CD14-positive monocyte (primary cell): ENCODE measurements at regions not wholly inside any gene's neighbourhood (a gene's known extent, or its start where the extent isn't known, plus 50 kb on each side); places are given as distances from the start of the nearest gene placed in this dataset.
"Not testable (repeated sequence)": the region's sequence is repeated elsewhere in the genome, so short reads cannot be mapped to it uniquely, and the experiment has no call there.

Experiments used
- DNase-seq, 3 donors: peaks; one replicate each; pipeline ENCODE4 v3.0.0-alpha.2; 2011 to 2022
- H2AFZ ChIP-seq: 2 replicates; pipeline ENCODE4 v1.6.0; 2012; ENCODE audit warnings: mild to moderate bottlenecking, low read depth, low read length, inconsistent platforms; ENCODE audit not compliant: insufficient read depth, poor library complexity, severe bottlenecking
- H3K27ac ChIP-seq, 2 donors: 1 replicate in 1 of 2; 2 replicates in 1 of 2; pipeline ENCODE4 v1.5.1; 2012 to 2013; ENCODE audit warnings: low read length in 2 of 2, control low read depth in 1 of 2, inconsistent platforms in 1 of 2, low read depth in 1 of 2, mild to moderate bottlenecking in 1 of 2
- H3K27me3 ChIP-seq, 2 donors: one replicate each; pipeline versions ENCODE4 v1.6.0 to v1.6.1; 2011 to 2013; ENCODE audit warnings: low read length in 2 of 2; ENCODE audit not compliant: control insufficient read depth in 2 of 2, insufficient read depth in 2 of 2
- H3K36me3 ChIP-seq, 2 donors: replicated peaks in 1 of 2; 1 replicate in 1 of 2; 2 replicates in 1 of 2; pipeline versions ENCODE4 v1.5.1 to v1.6.1; 2012 to 2013; ENCODE audit warnings: low read length in 2 of 2, control low read depth in 1 of 2, inconsistent platforms in 1 of 2, mild to moderate bottlenecking in 1 of 2; ENCODE audit not compliant: insufficient read depth in 2 of 2, control insufficient read depth in 1 of 2
- H3K4me1 ChIP-seq, 2 donors: 1 replicate in 1 of 2; 2 replicates in 1 of 2; pipeline versions ENCODE4 v1.5.1 to v1.6.1; 2012 to 2013; ENCODE audit warnings: low read length in 2 of 2, control low read depth in 1 of 2, inconsistent platforms in 1 of 2, mild to moderate bottlenecking in 1 of 2, moderate library complexity in 1 of 2; ENCODE audit not compliant: insufficient read depth in 2 of 2, control insufficient read depth in 1 of 2
- H3K4me2 ChIP-seq: replicated peaks from 2 replicates; pipeline ENCODE3; 2012; ENCODE audit warnings: low read length, moderate library complexity, mild to moderate bottlenecking; ENCODE audit not compliant: poor library complexity, severe bottlenecking; ENCODE audit errors: extremely low read depth
- H3K4me3 ChIP-seq, 3 experiments: fragments of 200-600 bp in 1 of 3; sonication (generic) in 1 of 3; replicated peaks in 1 of 3; 1 replicate in 2 of 3; 2 replicates in 1 of 3; pipeline ENCODE4 v1.5.1; 2011 to 2013; ENCODE audit warnings: low read length in 3 of 3, mild to moderate bottlenecking in 3 of 3, control low read depth in 2 of 3, low read depth in 2 of 3, inconsistent platforms in 1 of 3, moderate library complexity in 1 of 3
- H3K79me2 ChIP-seq: 2 replicates; pipeline ENCODE4 v1.6.0; 2012; ENCODE audit warnings: mild to moderate bottlenecking, control low read depth, inconsistent platforms, low read length, moderate library complexity; ENCODE audit not compliant: insufficient read depth
- H3K9ac ChIP-seq: 2 replicates; pipeline ENCODE4 v1.6.0; 2017; ENCODE audit warnings: low read length, mild to moderate bottlenecking; ENCODE audit not compliant: insufficient read depth, poor library complexity, severe bottlenecking
- H3K9me3 ChIP-seq, 2 donors: replicated peaks in 1 of 2; 1 replicate in 1 of 2; 2 replicates in 1 of 2; pipeline versions ENCODE4 v1.5.1 to v1.6.1; 2012 to 2013; ENCODE audit warnings: low read length in 2 of 2, control low read depth in 1 of 2; ENCODE audit not compliant: control insufficient read depth in 1 of 2, insufficient read depth in 1 of 2
- H4K20me1 ChIP-seq: 2 replicates; pipeline ENCODE4 v1.6.0; 2012; ENCODE audit warnings: mild to moderate bottlenecking, low read length, control low read depth, moderate library complexity; ENCODE audit not compliant: insufficient read depth
- H3K27ac Mint-ChIP-seq, 7 donors: one replicate each; pipeline ENCODE4 v1.8.0; 2020; ENCODE audit warnings: mild to moderate bottlenecking in 7 of 7, mixed read lengths in 7 of 7, moderate library complexity in 6 of 7, inconsistent platforms in 2 of 7
- H3K27me3 Mint-ChIP-seq, 3 donors: one replicate each; pipeline ENCODE4 v1.8.0; 2021 to 2022; ENCODE audit warnings: low read depth in 3 of 3, mild to moderate bottlenecking in 3 of 3, mixed read lengths in 3 of 3, moderate library complexity in 3 of 3, inconsistent platforms in 1 of 3
- H3K36me3 Mint-ChIP-seq, 2 donors: one replicate each; pipeline ENCODE4 v1.8.0; 2020; ENCODE audit warnings: mixed read lengths in 2 of 2, inconsistent platforms in 1 of 2, mild to moderate bottlenecking in 1 of 2
- H3K4me1 Mint-ChIP-seq: one replicate; pipeline ENCODE4 v1.8.0; 2020; ENCODE audit warnings: mild to moderate bottlenecking, mixed read lengths
- H3K4me3 Mint-ChIP-seq, 2 donors: one replicate each; pipeline ENCODE4 v1.8.0; 2020; ENCODE audit warnings: mild to moderate bottlenecking in 2 of 2, mixed read lengths in 2 of 2, moderate library complexity in 1 of 2
- H3K9me3 Mint-ChIP-seq, 7 donors: one replicate each; pipeline ENCODE4 v1.8.0; 2020 to 2022; ENCODE audit warnings: mixed read lengths in 7 of 7, mild to moderate bottlenecking in 6 of 7, moderate library complexity in 6 of 7, inconsistent platforms in 2 of 7
- WGBS: methylation state at CpG from one replicate; pipeline ENCODE4 v1.1.5; 2013; ENCODE audit warnings: missing lambda C conversion rate; ENCODE audit not compliant: insufficient coverage; 5-methylcytosine and 5-hydroxymethylcytosine counted together
- intact Hi-C, 2 donors: fragments of 100-400 bp; cut with micrococcal nuclease; formaldehyde crosslinking; loops; one replicate each; pipeline versions ENCODE4 v1.15.0 to v1.15.1; 2023
- TF ChIP-seq, protein P1 (sequence below): fragments of 200-600 bp; IDR thresholded peaks from one replicate; pipeline ENCODE4 v1.8.0; 2022; ENCODE audit warnings: antibody characterized with exemption, mild to moderate bottlenecking

GRCh38 chr4:77269505-77269904 lies 112.5 kb downstream of the CCNG2 start:
- H3K27me3 Mint-ChIP-seq: peaks cover 0 to 2% (median 2%) of the 10 kb centered on the region in 3 donors
- H3K4me1 Mint-ChIP-seq: no peaks in the 10 kb centered on the region
- H3K79me2 ChIP-seq: no peaks in the 10 kb centered on the region
- H3K27me3 ChIP-seq: no peaks in the 10 kb centered on the region
- no peak overlapping the region for H3K4me3 ChIP-seq
- no peaks in the 10 kb centered on the region for H4K20me1 ChIP-seq
- no peak for DNase-seq
- no peaks in the 10 kb centered on the region for H3K4me1 ChIP-seq
- no peak overlapping the region for H3K9ac ChIP-seq
- H3K27ac ChIP-seq: no peak overlapping the region
- H3K4me3 Mint-ChIP-seq: no peak overlapping the region
- intact Hi-C loops: no loop called here
- no peaks in the 10 kb centered on the region for H3K36me3 Mint-ChIP-seq
- WGBS: no CpG with 5 or more reads among the region's 1 CpG
- no peaks in the 10 kb centered on the region for H3K9me3 ChIP-seq
- H3K9me3 Mint-ChIP-seq: peaks cover 0 to 3% (median 2%) of the 10 kb centered on the region in 7 donors
- TF ChIP-seq, protein P1, sequence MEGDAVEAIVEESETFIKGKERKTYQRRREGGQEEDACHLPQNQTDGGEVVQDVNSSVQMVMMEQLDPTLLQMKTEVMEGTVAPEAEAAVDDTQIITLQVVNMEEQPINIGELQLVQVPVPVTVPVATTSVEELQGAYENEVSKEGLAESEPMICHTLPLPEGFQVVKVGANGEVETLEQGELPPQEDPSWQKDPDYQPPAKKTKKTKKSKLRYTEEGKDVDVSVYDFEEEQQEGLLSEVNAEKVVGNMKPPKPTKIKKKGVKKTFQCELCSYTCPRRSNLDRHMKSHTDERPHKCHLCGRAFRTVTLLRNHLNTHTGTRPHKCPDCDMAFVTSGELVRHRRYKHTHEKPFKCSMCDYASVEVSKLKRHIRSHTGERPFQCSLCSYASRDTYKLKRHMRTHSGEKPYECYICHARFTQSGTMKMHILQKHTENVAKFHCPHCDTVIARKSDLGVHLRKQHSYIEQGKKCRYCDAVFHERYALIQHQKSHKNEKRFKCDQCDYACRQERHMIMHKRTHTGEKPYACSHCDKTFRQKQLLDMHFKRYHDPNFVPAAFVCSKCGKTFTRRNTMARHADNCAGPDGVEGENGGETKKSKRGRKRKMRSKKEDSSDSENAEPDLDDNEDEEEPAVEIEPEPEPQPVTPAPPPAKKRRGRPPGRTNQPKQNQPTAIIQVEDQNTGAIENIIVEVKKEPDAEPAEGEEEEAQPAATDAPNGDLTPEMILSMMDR: no peak
- H2AFZ ChIP-seq: no peak overlapping the region
- no peaks in the 10 kb centered on the region for H3K36me3 ChIP-seq
- no peak overlapping the region for H3K27ac Mint-ChIP-seq
- no peak overlapping the region for H3K4me2 ChIP-seq

DNA sequence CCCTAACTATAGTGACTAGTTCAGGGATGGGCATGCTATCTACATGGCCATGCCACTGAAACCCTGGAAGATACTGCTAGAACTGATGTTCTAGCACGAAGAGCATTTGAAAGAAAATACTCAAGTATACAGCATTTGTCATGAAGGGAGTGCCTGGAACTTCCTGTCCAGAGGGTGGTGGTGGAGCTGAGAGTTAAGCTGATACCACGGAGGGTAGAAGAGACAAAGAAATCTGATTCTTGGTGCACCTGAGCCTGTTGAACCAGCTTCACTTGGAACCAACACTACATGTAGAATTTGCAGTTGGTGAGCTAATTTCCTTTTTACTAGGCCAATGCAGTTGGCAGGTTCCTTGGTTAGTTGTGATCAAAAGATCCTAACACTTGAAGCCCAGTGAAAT lies 116.4 kb downstream of the CCNG2 start:
- DNase-seq: no peak
- Histone ChIP-seq H3K9me3 (peaks cover 0 to 8% of the 10 kb centered on the region in 2 donors), H4K20me1 (no peaks in the 10 kb centered on the region), H3K79me2 (no peaks in the 10 kb centered on the region), H3K4me2 (no peak overlapping the region), H3K9ac (no peak overlapping the region), H3K4me1 (no peaks in the 10 kb centered on the region), H3K27ac (no peak overlapping the region), H3K27me3 (no peaks in the 10 kb centered on the region), H3K4me3 (no peak overlapping the region), H3K36me3 (no peaks in the 10 kb centered on the region), H2AFZ (no peak overlapping the region)
- no peak overlapping the region for H3K4me3 Mint-ChIP-seq
- H3K36me3 Mint-ChIP-seq: no peaks in the 10 kb centered on the region
- no peaks in the 10 kb centered on the region for H3K4me1 Mint-ChIP-seq
- intact Hi-C loops: no loop called here
- H3K27me3 Mint-ChIP-seq: peaks cover 0 to 4% (median 3%) of the 10 kb centered on the region in 3 donors
- WGBS: no CpG with 5 or more reads among the region's 2 CpGs
- TF ChIP-seq, protein P1: no peak
- peaks cover 2 to 12% (median 6%) of the 10 kb centered on the region in 7 donors for H3K9me3 Mint-ChIP-seq
- H3K27ac Mint-ChIP-seq: no peak overlapping the region

- H4K20me1 ChIP-seq, H3K9ac ChIP-seq, H3K4me3 Mint-ChIP-seq, H3K27me3 Mint-ChIP-seq, H3K4me3 ChIP-seq, DNase-seq, H3K4me1 ChIP-seq, H3K79me2 ChIP-seq, H3K27me3 ChIP-seq, H2AFZ ChIP-seq, H3K27ac ChIP-seq, H3K36me3 Mint-ChIP-seq, H3K4me1 Mint-ChIP-seq, H3K4me2 ChIP-seq, intact Hi-C loops, H3K27ac Mint-ChIP-seq, H3K9me3 ChIP-seq, H3K36me3 ChIP-seq: not testable (repeated sequence)
- 92% methylated on average over 1 of the region's 2 CpGs for WGBS
- H3K9me3 Mint-ChIP-seq: peaks cover 5 to 15% (median 9%) of the 10 kb centered on the region in 7 donors
Measured at GRCh38 chr4:77279114-77279513, 122.1 kb downstream of the CCNG2 start.
